SH-SY5Y (cell line): ENCODE measurements at regions not wholly inside any gene's neighbourhood (a gene's known extent, or its start where the extent isn't known, plus 50 kb on each side); places are given as distances from the start of the nearest gene placed in this dataset.

Experiments used
- GATA2 ChIP-seq: IDR thresholded peaks from 2 replicates; pipeline ENCODE4 v1.6.1; 2011; ENCODE audit warnings: mild to moderate bottlenecking, low read depth, low read length
- GATA3 ChIP-seq: IDR thresholded peaks from 2 replicates; pipeline ENCODE4 v1.6.1; 2011; ENCODE audit warnings: low read depth, mild to moderate bottlenecking, low read length, moderate library complexity

DNA sequence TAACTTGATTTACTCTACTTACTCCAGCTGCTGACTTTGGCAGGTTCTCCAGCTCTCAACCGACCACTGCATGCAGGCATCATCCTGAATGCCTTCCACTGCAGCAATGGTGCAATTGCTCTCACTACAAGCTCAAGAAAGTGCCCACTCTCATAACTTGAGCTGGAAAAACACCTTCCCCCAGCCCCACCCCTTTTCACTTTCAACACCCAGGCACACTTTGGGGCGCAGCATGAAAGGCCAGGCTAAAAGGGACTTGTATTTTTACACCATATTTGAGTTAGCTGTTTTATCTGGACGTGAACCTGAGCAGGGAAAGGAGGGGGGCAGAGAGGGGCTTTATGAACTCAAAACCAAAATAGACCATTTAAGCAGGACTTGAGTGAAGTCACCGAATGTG is 274.5 kb downstream of the RAB28 start:
- TF ChIP-seq GATA2 = no peak
- TF ChIP-seq GATA3 = no peak
